ENCODE measurements at regions not wholly inside any gene's neighbourhood (a gene's known extent, or its start where the extent isn't known, plus 50 kb on each side); places are given as distances from the start of the nearest gene placed in this dataset.
"Not testable (repeated sequence)": the region's sequence is repeated elsewhere in the genome, so short reads cannot be mapped to it uniquely, and the experiment has no call there.

DNA sequence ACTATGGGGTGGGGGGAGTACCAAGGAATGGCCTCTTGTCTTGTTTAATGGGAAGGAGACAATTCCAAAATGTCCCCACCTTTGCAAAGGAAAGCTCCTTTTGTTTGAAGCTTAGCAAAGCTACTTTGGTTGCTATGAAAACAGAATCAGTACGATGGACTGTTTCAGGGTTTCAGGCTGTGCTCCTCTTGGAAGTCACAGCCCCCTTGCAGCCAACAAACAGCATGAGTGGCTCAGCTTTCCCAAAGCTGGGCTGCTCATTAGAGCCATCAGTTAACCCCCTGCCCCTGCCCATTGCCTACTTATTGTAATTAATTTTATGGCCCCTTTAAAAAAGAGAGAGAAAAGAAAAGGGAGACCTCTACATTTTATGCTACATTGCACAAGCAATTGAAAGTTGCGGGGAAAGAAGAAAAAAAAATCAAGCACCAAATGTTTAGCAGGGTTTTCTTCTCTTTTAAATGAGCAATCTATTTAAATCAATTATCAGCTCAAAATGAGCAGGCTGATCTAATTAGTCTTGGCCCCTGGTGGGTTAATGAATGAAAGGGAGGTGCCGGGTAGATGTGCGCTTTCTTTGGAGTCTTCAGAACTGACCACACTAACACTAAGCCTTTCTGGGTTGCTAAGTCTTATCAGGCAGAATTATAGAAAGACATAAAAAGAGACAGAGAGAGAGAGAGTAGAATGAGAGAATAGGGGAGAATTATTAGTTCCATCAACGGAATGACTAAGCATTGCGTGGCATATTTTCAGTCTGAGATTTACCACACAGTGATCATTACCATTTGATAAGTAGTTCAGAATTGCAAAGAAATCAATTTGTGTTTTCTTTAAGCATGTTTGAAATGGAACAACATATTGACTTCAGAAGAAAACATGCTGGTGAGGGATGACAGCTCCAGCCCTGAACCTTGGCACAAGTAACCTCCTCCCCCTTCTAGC, 284.9 kb downstream of the INSIG2 start:
- no peak for DNase-seq

DNA sequence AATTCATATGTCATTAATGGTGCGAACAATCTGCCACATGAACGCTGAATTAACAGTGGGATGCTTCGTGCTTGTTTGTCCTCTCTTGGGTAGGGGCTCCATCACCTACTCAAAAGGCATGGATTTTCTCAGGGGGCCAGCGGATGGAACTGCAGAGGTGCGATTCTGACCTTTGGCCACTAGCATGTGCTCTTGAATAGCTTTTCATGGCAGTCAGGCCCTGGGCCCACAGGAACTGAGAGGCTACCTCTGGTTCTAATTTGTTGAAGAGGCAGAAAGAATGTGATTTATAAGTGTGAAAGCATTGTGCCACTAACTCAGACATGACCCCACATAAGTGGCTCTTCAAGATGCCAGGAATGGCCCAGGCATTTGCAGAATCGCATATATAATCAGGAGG, 283.2 kb downstream of the INSIG2 start:
- DNase-seq, result no peak

DNA sequence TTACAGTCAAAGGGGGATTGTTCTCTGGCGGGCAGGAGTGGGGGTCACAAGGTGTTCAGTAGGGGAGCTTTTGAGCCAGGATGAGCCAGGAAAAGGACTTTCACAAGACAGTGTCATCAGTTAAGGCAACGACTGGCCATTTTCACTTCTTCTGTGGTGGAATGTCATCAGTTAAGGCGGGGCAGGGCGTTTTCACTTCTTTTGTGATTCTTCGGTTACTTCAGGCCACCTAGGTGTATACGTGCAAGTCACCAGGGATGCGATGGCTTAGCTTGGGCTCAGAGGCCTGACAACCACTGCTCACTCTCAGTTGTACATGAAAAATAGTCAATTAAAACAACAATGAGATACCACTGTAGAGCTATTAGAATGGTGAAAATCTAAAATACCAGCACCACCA, 281.2 kb downstream of the INSIG2 start:
- not testable (repeated sequence) for DNase-seq

DNA sequence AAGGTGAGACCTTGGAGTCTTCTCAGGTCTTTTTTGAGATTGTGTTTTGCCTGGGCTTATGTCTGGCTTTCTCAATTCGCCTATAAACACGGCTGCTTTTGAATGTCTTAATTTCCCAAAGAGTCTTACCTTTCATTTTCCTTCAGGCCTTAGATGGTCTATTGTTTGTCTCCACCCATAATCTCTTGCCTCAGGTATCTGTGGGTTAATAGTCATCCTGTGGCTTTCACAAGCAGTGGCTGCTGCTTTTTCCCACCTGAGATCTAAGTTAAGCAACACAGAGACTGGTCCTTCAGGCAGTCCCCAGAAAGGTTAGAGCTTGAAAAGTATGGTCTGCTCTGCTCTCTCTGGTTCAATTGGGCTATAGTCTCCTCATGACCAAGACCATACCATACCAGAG, 275.3 kb downstream of the INSIG2 start:
- DNase-seq, result no peak

DNA sequence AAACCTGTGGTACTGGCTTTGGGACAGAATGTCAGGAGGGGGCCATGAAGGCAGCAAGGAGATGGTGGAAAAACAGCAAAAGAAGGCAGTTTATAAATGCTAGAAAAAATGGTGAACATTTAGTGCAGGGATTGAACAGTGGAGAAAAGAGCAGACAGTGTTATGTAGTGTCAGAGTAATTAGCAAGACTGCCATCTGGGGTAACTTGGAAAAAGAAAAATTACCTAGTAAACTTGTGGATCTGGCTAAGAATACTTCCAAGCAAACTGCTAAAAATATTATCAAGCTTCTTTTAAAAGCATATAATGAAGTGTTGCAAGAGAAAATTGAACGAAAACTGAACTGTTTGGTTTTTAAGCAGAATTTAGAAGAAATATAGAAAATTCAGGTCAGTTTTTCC, 267.8 kb downstream of the INSIG2 start:
- no peak for DNase-seq

DNA sequence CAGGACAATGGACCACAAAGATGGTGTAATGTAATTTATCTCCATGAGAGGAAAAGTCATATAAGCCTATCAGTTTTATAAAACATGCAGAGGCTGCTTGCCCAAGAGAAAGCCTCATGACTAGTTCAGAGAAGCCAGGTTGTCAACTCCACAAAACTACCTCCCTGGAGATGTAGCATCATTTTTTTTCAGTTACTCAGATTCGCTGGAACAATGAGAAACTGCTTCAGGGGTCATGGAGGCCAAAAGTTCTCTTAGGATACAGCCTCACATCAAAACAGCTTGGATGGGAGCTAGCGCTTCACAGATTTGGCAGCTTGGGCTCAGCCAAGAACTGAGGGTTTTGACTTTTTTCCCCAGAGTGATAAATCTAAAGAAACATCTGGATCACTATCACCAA, 263.5 kb downstream of the INSIG2 start:
- no peak for DNase-seq

DNA sequence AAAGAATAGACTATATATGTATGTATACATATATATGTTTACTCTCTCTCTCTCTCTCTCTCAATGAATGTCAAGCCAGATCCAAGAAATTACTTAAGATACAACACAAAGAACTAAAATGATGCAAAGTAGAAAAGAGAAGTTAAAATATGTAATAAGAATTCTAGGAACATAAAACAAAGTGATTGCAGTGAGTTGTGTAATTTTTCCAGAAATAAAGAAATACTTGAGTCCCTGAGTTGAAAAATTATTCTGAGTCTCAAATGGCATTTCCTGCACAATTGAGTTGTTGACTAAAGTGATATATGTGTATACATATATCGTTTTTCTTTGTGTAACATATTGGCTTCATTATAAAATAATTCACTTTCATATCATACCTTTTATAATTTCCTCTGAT, 262.4 kb downstream of the INSIG2 start:
- DNase-seq, result no peak

DNA sequence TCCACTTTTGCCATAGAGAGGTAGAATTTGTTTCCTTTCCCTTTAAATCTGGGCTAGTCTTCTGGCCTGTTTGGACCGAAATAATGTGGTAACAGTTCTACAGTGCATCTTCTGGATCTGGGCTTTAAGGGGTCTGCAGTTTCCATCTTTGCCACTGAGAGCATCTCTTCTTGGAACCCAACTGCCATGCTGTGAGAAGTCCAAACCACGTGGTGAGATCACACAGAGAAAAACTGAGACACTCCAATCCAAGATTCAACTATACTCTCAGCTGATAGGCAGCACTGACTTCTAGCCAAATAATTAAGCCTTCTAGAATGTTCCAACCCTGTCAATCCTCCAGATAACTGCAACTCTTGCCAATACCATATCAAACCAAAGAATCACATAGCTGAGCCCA, 261.1 kb downstream of the INSIG2 start:
- no peak for DNase-seq

DNA sequence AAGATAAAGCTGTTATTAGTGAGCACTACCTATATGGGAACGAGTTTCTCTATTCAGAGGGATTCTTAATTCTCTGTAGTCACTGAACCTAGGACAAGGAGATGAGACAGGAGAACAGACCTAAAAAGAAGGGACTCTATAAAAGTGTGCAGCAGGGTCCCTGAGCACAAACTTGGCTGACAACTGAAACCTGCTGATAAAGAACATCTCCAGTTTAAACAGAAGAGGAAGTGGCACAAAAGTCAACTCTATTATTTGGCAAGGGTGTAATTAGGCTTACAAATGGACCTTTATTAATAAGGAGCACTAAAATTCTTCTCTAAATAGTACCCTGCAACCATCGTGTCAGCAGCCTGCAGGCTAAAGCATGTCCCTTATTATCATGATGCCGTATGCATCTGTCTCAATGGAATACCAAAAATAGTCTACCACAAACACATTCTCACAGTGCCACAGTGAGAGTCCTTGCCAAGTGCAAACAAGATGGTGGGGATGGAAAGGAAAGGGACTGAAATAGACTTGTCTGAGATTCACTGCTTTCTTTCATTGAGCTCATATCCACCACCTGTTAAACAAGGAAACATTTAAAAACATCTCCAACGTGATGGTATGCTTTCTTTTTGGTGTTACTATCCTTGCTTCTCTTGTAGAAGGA, 260.2 kb downstream of the INSIG2 start:
- no peak for DNase-seq

DNA sequence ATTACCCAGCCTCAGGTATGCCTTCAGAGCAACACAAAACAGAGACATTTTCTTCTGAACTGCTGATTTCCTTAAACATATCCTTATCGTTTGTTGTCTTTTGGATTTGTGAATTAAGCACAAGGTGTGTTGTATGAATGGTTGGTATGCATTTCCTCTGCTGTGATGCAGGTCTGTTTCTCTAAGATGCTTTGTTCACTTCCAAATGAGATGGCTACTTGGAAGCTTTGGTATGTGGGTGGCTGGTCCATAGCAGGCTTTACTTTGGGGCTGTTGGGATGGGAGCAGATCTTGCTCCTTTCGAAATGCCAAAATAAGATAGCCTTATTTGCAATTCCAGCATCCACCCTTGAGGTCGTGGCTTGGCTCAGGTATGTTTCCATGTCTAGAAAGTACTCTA, 257.2 kb downstream of the INSIG2 start:
- DNase-seq, result no peak

DNA sequence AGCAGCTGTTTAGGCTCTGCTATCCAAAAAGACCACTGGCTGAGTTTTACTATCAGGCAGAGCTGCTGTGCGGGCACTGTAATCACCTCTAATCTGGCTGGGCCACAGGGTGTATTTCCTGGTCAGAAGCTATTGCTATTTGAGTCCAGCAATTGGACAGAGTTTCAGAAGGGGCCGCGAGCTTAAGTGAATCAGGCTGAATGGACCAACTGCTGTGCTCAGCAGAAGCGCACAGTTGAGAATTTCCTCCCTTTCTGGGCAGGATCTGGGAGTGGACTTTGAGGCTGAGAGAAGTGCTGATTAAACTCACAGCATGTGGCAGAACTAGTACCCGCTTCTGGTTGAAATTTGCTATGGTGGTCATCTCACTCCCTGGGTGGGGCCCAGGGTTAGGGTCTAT, 251.8 kb downstream of the INSIG2 start:
- DNase-seq, result no peak

DNA sequence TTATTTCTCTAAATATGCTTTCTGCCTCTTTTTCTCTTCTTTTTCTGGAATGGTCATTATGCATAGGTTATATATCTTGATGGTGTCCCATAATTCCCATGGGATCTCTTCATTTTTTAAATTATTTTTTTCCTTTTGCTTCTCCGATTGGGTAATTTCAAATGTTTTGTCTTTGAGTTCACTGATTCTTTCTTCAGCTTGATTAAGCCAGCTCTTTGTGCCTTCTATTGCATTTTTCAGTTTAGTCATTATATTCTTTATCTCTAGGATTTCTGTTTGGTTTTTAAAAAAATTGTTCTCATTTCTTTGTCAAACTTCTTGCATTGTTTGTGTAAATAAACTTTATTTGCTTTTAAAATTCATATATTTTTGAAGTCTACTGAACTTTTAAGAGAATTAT, 251.1 kb downstream of the INSIG2 start:
- no peak for DNase-seq

DNA sequence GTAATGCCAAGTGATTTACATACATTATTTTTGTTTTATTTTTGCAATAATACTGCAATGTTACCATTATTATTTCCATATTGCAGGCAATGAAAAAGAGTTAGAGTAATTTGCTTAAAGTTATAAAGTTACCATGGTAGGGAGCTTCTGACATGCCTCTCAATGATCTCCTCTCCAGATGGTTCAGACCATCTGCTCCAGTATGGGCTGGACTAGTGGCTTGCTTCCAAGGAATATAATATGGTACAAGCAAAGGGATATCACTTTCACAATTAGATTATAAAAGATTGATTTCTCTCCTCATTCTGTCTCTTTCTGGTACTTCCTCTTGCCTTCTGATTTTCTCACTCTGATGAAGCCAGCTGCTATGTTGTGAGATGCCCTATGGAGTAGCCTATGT, 245.4 kb downstream of the INSIG2 start:
- DNase-seq, result no peak

DNA sequence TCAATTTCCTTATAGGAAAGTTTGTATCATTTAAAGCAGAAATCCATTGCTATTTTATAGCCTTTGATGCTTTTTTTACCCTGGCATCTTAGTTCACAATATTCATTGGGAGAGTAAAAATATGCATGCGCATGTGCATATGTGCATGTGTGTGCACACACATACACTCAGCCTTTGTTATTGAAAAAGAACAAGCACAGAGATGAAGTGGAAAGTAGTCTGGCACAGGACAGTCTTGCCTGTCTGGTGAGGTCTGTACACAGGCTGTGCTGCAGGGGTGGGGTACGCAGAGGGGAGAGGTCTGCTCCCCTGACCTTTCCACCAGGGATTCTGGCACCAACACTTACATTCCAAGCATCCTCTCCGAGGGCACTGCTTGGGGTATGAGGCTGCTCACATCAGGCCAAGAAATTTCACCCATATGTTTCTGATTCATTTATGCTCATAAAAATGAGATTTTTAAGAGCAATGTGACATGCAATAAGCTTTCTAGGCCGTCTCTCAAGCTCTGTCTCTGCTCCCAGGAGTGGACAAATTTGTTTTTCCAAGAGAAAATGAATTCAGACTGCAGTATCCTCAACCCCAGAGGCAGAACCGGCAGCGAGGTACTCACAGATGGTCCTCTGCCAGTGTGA, 237.2 kb downstream of the INSIG2 start:
- DNase-seq, result no peak

DNA sequence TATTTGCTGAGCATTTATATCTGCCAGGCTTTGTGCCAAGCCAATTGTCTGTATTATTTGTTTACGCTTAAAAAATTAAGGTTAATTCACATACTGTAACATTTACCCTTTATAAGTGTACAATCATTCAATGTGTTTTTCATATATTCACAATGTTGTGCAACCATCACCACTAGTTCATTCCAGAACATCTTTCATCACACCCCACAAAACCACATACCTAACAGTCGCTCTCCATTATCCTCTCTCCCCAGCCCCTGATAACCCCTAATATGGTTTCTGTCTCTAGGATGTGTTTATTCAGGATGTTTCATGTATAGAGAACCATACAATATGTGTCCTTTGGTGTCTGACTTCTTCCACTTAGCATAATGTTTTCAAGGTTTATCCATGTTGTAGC, 234.1 kb downstream of the INSIG2 start:
- DNase-seq, result no peak

DNA sequence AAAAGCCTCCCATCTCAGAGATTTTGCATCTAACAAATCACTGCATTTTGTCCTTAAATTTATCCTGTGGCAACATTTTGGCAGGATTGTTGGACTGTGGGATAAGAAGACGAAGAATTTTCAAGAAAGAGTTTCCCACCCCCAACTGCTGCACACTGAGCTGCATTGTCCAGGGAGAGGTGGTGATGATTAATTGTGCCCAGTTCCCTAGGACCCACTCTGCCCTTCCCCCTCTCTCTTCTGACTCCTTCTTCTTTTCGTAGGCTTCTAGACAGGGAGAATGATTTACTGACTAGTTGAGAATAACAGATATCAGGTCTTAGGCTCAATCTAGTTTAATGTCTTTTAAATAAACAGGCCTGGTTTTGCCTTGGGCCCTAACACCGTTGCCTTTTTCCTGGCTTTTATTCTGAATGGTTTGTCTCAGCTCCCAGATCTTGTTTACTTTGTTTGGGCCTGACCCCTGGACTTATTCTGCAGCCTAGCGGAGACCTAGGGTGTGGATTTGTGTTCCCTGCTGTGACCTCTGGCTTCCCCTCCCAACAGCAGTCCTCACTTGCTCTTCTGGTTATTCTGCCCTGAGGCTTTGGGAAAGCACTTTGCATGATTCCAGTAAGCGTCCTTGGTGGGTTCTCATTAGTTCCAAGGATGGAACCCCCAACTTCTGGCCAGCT, 233.3 kb downstream of the INSIG2 start:
- DNase-seq, result no peak

DNA sequence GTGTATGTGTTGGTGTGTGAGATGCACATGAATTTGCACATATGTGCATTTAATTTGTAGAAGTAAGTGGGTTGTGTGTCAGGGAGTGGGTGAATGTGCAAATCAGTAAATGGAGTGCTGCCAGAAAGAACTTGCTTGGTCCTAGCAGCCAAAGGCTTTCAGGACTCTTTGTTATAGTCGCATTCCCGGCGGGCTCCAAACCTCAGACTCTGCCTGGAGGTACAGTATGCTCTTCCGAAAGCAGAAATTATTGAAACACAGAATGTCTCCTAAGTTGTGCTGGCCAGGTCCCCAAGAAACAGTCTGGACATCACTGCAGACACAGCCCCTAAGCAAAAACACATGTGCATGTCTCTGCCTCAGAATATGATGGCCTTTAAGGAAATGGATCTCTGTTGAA, 232.4 kb downstream of the INSIG2 start:
- DNase-seq, result no peak

DNA sequence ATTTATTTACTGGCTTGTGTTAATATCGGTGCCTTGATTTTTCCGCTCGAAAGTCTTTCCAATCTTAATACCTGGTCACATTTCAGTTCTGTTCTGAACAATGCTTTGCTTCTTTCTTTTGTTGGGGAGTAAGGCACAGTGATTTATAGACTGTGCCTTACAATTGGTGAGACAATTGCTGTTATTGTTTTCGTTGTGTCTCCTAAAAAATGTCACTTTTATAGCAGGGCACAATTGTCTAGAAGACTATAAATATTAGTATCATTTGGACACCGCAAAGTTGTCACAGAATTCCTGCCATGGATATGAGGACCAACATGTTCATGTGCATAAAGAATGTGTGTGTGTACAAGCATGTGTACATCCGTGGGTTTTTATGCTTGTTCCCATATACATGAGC, 231.9 kb downstream of the INSIG2 start:
- no peak for DNase-seq

DNA sequence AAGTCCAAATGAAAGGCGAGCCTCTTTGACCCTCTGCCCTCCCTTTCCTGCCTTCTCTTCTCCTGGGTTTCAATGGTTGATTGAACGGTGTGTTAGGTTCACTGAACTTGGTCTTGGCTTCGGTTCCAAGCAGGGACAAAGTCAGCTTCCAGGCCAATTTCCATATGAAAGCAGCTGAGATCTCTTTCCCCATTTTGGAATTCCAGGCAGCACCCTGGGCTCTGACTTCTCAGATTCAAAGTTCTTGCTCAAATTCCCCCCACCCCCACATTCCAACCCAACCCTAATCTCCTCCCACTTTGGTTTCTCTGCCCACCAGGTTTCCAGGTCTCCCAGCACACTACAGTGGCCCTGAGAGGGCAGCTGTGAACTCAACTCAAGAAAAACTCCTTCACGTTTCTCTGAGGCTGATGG, 231.0 kb downstream of the INSIG2 start:
- DNase-seq, result no peak

DNA sequence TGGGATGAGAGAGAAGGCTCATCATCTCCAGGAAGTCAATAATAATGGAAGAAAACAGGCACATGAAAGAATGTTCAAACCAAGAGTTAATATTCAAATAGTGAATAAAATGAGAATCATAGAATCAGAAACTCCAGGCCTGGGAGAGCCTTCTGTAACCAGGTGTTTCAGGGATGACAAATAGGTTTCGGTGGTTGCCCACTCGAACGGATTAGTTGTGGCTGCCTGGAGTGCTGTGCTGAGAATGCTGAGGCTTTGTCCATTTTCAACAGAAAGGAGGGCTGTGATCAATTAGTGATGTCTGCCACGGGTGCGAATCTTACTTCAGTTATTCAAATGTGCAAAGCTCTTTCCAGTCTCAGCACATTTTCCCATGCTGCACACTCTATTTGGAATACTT, 227.3 kb downstream of the INSIG2 start:
- no peak for DNase-seq

DNA sequence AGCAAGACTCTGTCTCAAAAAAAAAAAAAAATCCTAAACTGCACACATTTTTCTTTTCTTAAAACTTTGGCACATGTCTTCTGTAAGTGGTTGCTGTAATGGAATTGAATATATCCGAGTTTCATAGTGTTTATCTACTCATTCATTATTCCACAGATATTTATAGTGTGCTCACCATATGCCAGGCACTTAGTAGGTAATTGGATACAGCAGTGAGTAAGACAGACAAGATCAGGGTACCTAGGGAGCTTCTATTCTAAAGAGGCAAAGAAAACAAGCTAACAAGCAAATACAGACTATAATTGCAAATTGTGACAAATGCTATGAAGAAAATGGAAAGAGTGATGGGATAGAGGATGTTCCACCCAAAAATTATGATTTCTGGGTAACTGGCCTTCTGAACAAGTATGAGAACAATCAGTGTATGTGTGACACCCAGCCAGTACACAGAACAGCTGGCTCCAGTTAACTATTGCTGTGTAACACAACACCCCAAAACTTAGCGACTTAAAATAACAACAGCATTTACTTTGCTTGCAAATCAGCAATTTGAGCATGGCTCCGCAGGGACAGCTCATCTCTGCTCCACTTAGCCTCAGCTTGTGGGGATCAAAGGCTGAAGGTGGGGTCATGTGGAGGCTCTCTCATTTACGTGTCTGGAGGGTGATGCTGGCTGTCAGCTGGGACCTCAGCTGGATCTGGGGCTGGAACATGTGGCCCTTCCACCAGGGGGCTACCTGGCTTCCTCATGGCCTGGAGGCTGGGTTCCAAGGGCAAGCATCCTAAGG, 224.9 kb downstream of the INSIG2 start:
- DNase-seq, result peak; percentile 6

DNA sequence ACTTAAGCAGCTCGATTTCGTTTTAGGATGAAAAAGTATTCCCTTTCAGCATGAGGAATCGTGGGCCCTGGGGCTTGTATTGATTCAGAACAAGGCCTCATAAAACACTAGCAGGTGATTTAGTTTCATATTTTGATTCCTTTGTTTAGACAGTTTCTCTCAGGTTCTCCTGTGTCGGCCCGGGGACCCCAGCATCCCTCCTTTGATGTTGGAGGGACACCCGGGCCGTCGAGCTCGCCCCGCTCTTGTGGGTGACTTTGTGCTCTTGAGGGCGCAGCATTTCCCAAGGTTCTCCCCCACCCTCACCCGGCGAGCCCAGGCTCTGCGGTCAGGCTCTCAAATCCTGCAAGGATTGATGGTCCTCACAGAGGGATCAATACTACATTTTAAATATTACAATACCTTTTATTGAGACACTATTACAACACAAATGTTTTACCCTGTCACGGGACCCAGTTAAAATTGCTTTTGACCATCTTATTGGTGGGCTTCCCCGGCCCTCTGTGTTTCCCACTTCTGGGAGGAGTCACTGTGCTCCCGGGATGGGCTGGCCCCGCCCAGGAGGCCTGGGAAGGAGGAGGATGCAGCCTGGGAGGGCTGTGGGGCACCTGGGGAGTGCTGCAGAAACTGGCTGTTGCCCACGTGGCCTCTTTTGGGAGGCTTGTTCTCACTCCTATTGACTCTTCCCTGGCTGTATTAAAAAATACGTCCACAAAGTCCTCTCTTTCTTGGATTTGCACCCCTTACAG, 222.6 kb downstream of the INSIG2 start:
- no peak for DNase-seq

Measured in CD4-positive, alpha-beta T cell treated with Interleukin-17A for 4 hours (primary cell).